IMR-90 (cell line): ENCODE measurements at regions not wholly inside any gene's neighbourhood (a gene's known extent, or its start where the extent isn't known, plus 50 kb on each side); places are given as distances from the start of the nearest gene placed in this dataset.
"Not testable (repeated sequence)": the region's sequence is repeated elsewhere in the genome, so short reads cannot be mapped to it uniquely, and the experiment has no call there.

Experiments
- ATAC-seq: fragments of 200-7000 bp; cut with Tn5 transposase; 2 replicates; pipeline ENCODE4 v1.9.1; 2020; ENCODE audit warnings: low read depth, mild to moderate bottlenecking, moderate library complexity
- BruUV-seq: library from RNA; stranded (reverse); fragments of 400-500 nt; replicated peaks from 2 replicates; lab custom pipeline; 2021; lab: Mats Ljungman, UMichigan
- CTCF ChIA-PET: fragments of 300-600 bp; formaldehyde crosslinking; extraction: SDS; loops from one replicate; lab custom pipeline; 2021; ENCODE audit warnings: antibody characterized with exemption; lab: Yijun Ruan, JAX
- POLR2A ChIA-PET: fragments of 300-600 bp; sonication (Branson Sonifier 250); formaldehyde crosslinking; loops from one replicate; lab custom pipeline; 2022; ENCODE audit warnings: antibody characterized with exemption; ENCODE audit not compliant: unreplicated experiment; lab: Charles Lee
- DNase-seq: peaks from one replicate; pipeline ENCODE4 v3.0.0; 2013
- H2AFZ ChIP-seq: replicated peaks from 2 replicates; pipeline ENCODE3; 2013; ENCODE audit warnings: low read length, mild to moderate bottlenecking; ENCODE audit not compliant: poor library complexity
- H2AK5ac ChIP-seq: 2 replicates; pipeline ENCODE4 v1.6.1; 2013; ENCODE audit warnings: low read depth, low read length, inconsistent platforms
- H2AK9ac ChIP-seq: replicated peaks from 2 replicates; pipeline ENCODE3; 2013; ENCODE audit warnings: mild to moderate bottlenecking, low read depth, low read length, moderate library complexity; ENCODE audit not compliant: poor library complexity
- H2BK120ac ChIP-seq: 2 replicates; pipeline ENCODE4 v1.6.1; 2013; ENCODE audit warnings: low read depth, low read length, inconsistent platforms
- H2BK15ac ChIP-seq: 3 replicates; pipeline ENCODE4 v1.6.1; 2013; ENCODE audit warnings: low read depth, low read length, inconsistent platforms
- H2BK20ac ChIP-seq: 2 replicates; pipeline ENCODE4 v1.6.1; 2013; ENCODE audit warnings: low read depth, mild to moderate bottlenecking, inconsistent platforms, low read length, moderate library complexity
- H2BK5ac ChIP-seq: 2 replicates; pipeline ENCODE4 v1.6.1; 2013; ENCODE audit warnings: mild to moderate bottlenecking, low read depth, low read length, inconsistent platforms; ENCODE audit not compliant: poor library complexity, severe bottlenecking
- H3K14ac ChIP-seq: replicated peaks from 2 replicates; pipeline ENCODE4 v1.6.1; 2013; ENCODE audit warnings: low read depth, low read length, inconsistent platforms
- H3K18ac ChIP-seq: 2 replicates; pipeline ENCODE4 v1.6.1; 2013; ENCODE audit warnings: low read depth, low read length, control low read depth
- H3K23ac ChIP-seq: 2 replicates; pipeline ENCODE4 v1.6.1; 2013; ENCODE audit warnings: low read depth, low read length, inconsistent platforms
- H3K27ac ChIP-seq: 2 replicates; pipeline ENCODE4 v1.5.1; 2013; ENCODE audit warnings: mild to moderate bottlenecking, control low read depth, low read length; ENCODE audit not compliant: insufficient read depth
- H3K27me3 ChIP-seq: 2 replicates; pipeline ENCODE4 v1.6.1; 2013; ENCODE audit warnings: low read length; ENCODE audit not compliant: control insufficient read depth, insufficient read depth
- H3K36me3 ChIP-seq: 2 replicates; pipeline ENCODE4 v1.6.1; 2013; ENCODE audit warnings: low read length, mixed read lengths; ENCODE audit not compliant: control insufficient read depth, insufficient read depth
- H3K4ac ChIP-seq: 2 replicates; pipeline ENCODE4 v1.6.1; 2013; ENCODE audit warnings: low read depth, low read length, inconsistent platforms
- H3K4me1 ChIP-seq: 2 replicates; pipeline ENCODE4 v1.6.1; 2013; ENCODE audit warnings: low read length, mixed read lengths; ENCODE audit not compliant: control insufficient read depth, insufficient read depth
- H3K4me2 ChIP-seq: 2 replicates; pipeline ENCODE4 v1.6.1; 2013; ENCODE audit warnings: low read depth, mild to moderate bottlenecking, control low read depth, low read length, moderate library complexity
- H3K4me3 ChIP-seq: 2 replicates; pipeline ENCODE4 v1.5.1; 2013; ENCODE audit warnings: low read depth, mild to moderate bottlenecking, control low read depth, low read length, moderate library complexity; ENCODE audit not compliant: insufficient read depth
- H3K56ac ChIP-seq: 2 replicates; pipeline ENCODE4 v1.6.1; 2013; ENCODE audit warnings: low read length, inconsistent platforms; ENCODE audit not compliant: insufficient read depth; ENCODE audit errors: extremely low read depth
- H3K79me1 ChIP-seq, 2 experiments: 2 replicates each; pipeline ENCODE4 v1.6.1; 2013; ENCODE audit warnings: low read length in 2 of 2, inconsistent platforms in 1 of 2, low read depth in 1 of 2
- H3K9ac ChIP-seq: 2 replicates; pipeline ENCODE4 v1.6.1; 2013; ENCODE audit warnings: low read depth, low read length, control low read depth
- H3K9me1 ChIP-seq: 2 replicates; pipeline ENCODE4 v1.6.1; 2013; ENCODE audit warnings: low read length, inconsistent platforms; ENCODE audit not compliant: insufficient read depth
- H3K9me3 ChIP-seq: 2 replicates; pipeline ENCODE4 v1.6.1; 2013; ENCODE audit warnings: low read length; ENCODE audit not compliant: control insufficient read depth, insufficient read depth
- H4K20me1 ChIP-seq: 2 replicates; pipeline ENCODE4 v1.6.1; 2013; ENCODE audit warnings: low read length, inconsistent platforms; ENCODE audit not compliant: insufficient read depth
- H4K5ac ChIP-seq: 2 replicates; pipeline ENCODE4 v1.6.1; 2013; ENCODE audit warnings: mild to moderate bottlenecking, low read depth, low read length, control low read depth
- H4K8ac ChIP-seq, 2 experiments: 2 replicates each; pipeline ENCODE4 v1.6.1; 2013; ENCODE audit warnings: low read depth in 2 of 2, low read length in 2 of 2, control low read depth in 1 of 2, inconsistent platforms in 1 of 2
- H4K91ac ChIP-seq: 2 replicates; pipeline ENCODE4 v1.6.1; 2013; ENCODE audit warnings: low read depth, low read length, inconsistent platforms; ENCODE audit not compliant: insufficient read depth
- BHLHE40 ChIP-seq: fragments of 150-350 bp; IDR thresholded peaks from 2 replicates; pipeline ENCODE4 v1.6.1; 2016; ENCODE audit warnings: mild to moderate bottlenecking, low read depth, low read length
- RCOR1 ChIP-seq: IDR thresholded peaks from 2 replicates; pipeline ENCODE4 v1.6.1; 2012; ENCODE audit warnings: mild to moderate bottlenecking, low read length, improper control_type of control experiment; ENCODE audit not compliant: insufficient replicate concordance
- WGBS, 2 experiments: methylation state at CpG; one replicate each; pipeline versions ENCODE4 v1.1.5 to v1.1.7; 2013; ENCODE audit warnings: missing lambda C conversion rate in 2 of 2; ENCODE audit not compliant: insufficient read length in 1 of 2; ENCODE audit errors: extremely low coverage in 2 of 2; 5-methylcytosine and 5-hydroxymethylcytosine counted together
- dilution Hi-C: fragments of 300-500 bp; cut with HindIII; formaldehyde crosslinking; loops from one replicate; pipeline ENCODE4 v1.14.3; 2018; ENCODE audit warnings: low sequenced_read_pairs; ENCODE audit not compliant: unreplicated experiment
- in situ Hi-C: fragments of 300-500 bp; cut with MboI; formaldehyde crosslinking; loops from 3 replicates; pipeline ENCODE4 v1.14.3; 2019; ENCODE audit warnings: low sequenced_read_pairs, inconsistent platforms, mixed read lengths
- intact Hi-C: fragments of 100-400 bp; cut with micrococcal nuclease; formaldehyde crosslinking; loops from 2 replicates; pipeline ENCODE4 v1.10.0; 2022
- TF ChIP-seq, protein P1 (sequence below): conservative IDR thresholded peaks from 2 replicates; pipeline ENCODE4 v1.5.1; 2012; ENCODE audit warnings: mild to moderate bottlenecking, low read depth, low read length, improper control_type of control experiment

DNA sequence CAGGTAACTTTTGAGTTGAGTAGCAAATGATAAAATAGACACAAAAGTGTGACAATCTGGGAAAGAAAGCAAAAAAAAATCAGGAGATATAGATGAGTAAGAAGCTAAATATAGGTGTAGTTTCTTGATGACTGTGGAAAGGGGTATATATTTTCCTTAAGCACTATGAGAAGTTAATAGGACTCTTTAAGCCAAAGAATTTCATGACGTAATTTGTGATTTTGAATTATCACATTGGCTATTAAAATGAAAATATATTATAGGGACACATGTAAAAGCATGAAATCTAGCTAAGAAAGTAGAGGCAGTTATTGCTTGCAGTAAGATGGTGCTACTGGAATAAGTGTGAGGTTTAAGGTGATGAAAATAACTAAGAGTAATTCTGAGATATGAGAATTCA is 759.1 kb downstream of the KCNT2 start:
- Histone ChIP-seq H3K23ac (no peak overlapping the region), H4K91ac (no peak overlapping the region), H2AFZ (no peak overlapping the region), H3K14ac (no peak overlapping the region), H2AK5ac (no peak overlapping the region), H3K27me3 (no peaks in the 10 kb centered on the region), H4K5ac (no peak overlapping the region), H3K9me1 (no peaks in the 10 kb centered on the region), H2BK20ac (no peak overlapping the region), H2BK15ac (no peak overlapping the region), H3K79me1 (no peaks in the 10 kb centered on the region), H3K27ac (no peak overlapping the region), H4K20me1 (no peaks in the 10 kb centered on the region), H2AK9ac (no peak overlapping the region), H3K4ac (no peak overlapping the region), H3K36me3 (no peaks in the 10 kb centered on the region), H3K56ac (no peak overlapping the region), H4K8ac (no peak overlapping the region), H2BK120ac (no peak overlapping the region), H3K9me3 (no peaks in the 10 kb centered on the region), H3K9ac (no peak overlapping the region), H3K18ac (no peak overlapping the region), H2BK5ac (no peak overlapping the region), H3K4me1 (no peaks in the 10 kb centered on the region), H3K4me2 (no peak overlapping the region), H3K4me3 (no peak overlapping the region)
- intact Hi-C loops (no loop called here), dilution Hi-C loops (no loop called here), in situ Hi-C loops (no loop called here)
- TF ChIP-seq BHLHE40 (no peak), RCOR1 (no peak)
- TF ChIP-seq, protein P1, sequence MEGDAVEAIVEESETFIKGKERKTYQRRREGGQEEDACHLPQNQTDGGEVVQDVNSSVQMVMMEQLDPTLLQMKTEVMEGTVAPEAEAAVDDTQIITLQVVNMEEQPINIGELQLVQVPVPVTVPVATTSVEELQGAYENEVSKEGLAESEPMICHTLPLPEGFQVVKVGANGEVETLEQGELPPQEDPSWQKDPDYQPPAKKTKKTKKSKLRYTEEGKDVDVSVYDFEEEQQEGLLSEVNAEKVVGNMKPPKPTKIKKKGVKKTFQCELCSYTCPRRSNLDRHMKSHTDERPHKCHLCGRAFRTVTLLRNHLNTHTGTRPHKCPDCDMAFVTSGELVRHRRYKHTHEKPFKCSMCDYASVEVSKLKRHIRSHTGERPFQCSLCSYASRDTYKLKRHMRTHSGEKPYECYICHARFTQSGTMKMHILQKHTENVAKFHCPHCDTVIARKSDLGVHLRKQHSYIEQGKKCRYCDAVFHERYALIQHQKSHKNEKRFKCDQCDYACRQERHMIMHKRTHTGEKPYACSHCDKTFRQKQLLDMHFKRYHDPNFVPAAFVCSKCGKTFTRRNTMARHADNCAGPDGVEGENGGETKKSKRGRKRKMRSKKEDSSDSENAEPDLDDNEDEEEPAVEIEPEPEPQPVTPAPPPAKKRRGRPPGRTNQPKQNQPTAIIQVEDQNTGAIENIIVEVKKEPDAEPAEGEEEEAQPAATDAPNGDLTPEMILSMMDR, result no peak
- ChIA-PET CTCF (no interaction called here), POLR2A (no interaction called here)
- WGBS, 2 experiments, result no CpG with 5 or more reads among the region's 1 CpG
- no peak for DNase-seq
- ATAC-seq, result no peak
- no TSS peak for BruUV-seq

DNA sequence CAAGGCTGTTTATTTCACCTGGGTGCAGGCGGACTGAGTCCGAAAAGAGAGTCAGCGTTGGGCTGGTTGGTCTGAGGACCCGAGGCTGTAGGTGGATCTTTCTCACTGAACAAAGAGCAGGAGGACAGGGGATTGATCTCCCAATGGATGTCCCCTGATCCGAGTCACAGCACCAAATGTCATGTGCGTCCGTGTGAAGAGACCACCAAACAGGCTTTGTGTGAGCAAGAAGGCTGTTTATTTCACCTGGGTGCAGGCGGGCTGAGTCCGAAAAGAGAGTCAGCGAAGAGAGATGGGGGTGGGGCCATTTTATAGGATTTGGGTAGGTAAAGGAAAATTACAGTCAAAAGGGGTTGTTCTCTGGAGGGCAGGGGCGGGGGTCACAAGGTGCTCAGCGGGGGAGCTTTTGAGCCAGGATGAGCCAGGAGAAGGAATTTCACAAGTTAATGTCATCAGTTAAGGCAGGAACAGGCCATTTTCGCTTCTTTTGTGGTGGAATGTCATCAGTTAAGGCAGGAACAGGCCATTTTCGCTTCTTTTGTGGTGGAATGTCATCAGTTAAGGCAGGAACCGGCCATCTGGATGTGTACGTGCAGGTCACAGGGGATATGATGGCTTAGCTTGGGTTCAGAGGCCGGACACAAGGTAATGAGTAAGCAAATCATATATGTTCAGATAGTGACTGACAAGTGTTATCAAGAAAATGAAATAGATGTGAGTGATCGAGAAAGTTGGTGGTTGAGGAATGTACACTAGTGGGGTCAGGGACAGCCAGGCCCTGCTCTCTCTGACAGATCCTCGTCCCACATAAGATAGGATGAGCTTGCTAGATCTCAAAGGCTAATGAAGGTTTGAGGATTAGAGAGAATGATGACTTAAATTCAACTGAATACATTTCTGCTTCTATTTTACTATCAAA is 760.0 kb downstream of the KCNT2 start:
- H3K79me1 ChIP-seq, H3K27me3 ChIP-seq, H3K36me3 ChIP-seq, H3K27ac ChIP-seq, H3K18ac ChIP-seq, H3K56ac ChIP-seq, H2AK9ac ChIP-seq, H4K5ac ChIP-seq, H2BK5ac ChIP-seq, H3K4me2 ChIP-seq, H4K20me1 ChIP-seq, BruUV-seq, H3K4me1 ChIP-seq, H2BK15ac ChIP-seq, H3K23ac ChIP-seq, H2AFZ ChIP-seq, H2AK5ac ChIP-seq, H3K9me1 ChIP-seq, in situ Hi-C loops, dilution Hi-C loops, H3K4me3 ChIP-seq, intact Hi-C loops, DNase-seq, H4K8ac ChIP-seq, H4K91ac ChIP-seq, H3K9ac ChIP-seq, CTCF ChIA-PET, ATAC-seq, H3K9me3 ChIP-seq, H2BK120ac ChIP-seq, H3K4ac ChIP-seq, POLR2A ChIA-PET, H2BK20ac ChIP-seq, H3K14ac ChIP-seq: not testable (repeated sequence)
- WGBS, 2 experiments, result 89 to 100% methylated on average over 1 to 9 of the region's 19 CpGs
